NCI-H1417 treated with DMSO at 0.1 percent for 48 hours (cell line): ENCODE measurements at regions not wholly inside any gene's neighbourhood (a gene's known extent, or its start where the extent isn't known, plus 50 kb on each side); places are given as distances from the start of the nearest gene placed in this dataset.
"Not testable (repeated sequence)": the region's sequence is repeated elsewhere in the genome, so short reads cannot be mapped to it uniquely, and the experiment has no call there.

ENCODE experiments used
- DNase-seq: peaks from one replicate; lab custom pipeline; 2025; lab: John Stamatoyannopoulos, UW

DNA sequence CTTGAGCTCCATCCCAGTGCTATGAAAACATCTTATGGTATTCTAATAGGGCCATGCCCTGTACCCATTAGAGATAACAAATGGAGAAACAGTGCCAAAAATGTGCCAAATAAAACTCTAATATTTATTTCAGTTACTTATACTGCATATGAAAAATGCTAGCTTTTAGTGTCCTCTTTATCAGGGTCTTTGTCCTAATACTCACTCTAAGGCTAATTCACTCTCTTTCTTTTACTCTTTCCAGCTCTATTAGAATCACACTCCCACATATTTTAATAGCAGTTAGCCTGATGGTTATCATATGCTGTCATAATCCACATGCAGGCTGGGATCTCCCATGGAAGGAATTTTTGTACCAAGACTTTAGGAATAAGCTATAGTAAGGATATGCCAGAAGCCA, 408.4 kb downstream of the ETV1 start:
- no peak for DNase-seq

DNA sequence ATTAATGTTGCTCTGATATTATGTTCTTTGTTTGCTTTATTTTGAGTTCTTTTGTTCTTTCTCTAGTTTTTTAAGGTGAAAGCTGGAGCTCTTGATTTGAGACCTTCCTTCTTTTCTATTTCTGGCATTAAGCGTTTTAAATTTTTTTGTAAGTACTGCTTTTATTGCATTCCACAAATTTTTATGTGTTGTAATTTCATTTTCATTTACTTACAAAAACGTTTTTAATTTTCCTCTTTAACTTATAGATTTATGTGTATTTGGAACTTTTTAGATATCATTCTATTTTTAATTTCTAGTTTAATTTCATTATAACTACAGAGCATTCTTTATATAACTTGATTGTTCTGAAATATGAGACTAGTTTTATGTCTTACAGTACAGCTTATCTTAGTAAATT, 395.6 kb downstream of the ETV1 start:
- DNase-seq, result no peak

DNA sequence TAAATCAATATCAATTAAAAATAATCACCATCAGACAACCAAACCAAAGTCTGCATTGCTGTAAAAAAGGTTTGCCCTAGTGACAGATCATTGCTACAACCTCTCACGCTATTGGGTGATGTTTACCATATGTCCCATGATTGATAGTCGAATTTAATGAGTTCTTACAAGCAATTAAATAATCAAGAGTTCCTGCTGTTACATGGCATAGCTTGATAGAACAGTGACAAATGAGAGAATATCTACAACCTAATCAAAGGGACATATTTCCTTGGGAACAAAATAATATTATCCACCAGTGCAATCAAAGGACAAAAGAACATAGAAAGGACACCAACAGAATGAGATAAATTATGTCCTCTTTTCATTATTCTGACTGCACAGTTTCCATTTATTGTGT, 387.4 kb downstream of the ETV1 start:
- DNase-seq, result peak; percentile 46

DNA sequence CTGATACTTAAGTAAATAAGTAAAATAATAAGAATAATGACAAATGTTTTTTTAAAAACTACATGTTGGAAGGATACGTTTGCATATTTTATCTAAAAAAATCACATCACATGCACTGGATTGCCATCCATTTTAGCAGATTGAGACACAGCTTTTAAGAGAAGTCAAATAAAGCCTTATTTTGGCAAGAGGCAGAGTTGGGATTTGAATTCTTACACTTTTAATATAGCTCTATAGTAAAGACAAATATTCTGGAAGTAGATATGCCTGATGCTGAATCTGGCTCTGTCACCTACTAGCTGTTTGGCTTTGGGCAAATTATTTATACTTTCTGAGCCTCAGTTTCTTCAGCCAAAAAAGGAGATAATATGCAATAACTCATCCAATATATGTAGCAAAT, 386.4 kb downstream of the ETV1 start:
- DNase-seq, result no peak

DNA sequence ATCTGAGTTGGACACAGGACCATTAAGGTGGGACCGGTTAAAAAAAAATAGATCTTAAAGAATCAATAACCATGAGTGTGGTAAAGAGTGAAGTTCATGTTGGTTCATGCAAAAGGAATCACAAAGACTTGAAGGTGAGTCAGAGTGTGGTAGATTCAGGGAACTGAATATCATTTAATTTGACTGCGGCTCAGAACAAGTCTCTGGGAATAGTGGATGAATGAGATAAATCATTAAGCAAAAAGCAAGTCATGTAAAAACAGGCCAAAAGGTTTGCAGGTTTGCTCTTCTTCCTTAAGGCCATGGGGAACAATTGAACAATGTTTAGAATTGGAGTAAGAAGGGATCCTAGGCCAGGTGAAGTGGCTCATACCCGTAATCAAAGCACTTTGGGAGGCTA, 385.8 kb downstream of the ETV1 start:
- no peak for DNase-seq

DNA sequence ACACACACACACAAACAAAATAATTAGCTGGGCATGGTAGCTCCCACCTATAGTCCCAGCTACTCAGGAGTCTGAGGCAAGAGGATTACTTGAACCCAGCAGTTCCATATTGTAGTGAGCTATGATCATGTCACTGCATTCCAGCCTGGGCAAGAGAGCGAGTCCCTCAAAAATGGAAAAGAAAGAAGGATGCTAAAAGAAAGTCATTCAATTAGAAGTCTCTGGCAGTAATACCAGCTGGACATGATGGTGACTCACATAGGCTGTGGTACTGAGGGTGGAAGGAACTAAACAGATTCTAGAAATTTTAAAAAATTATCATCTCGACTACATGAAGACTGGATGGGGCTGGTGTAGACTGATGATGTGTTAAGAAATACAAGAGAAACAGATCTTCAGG, 385.3 kb downstream of the ETV1 start:
- no peak for DNase-seq

DNA sequence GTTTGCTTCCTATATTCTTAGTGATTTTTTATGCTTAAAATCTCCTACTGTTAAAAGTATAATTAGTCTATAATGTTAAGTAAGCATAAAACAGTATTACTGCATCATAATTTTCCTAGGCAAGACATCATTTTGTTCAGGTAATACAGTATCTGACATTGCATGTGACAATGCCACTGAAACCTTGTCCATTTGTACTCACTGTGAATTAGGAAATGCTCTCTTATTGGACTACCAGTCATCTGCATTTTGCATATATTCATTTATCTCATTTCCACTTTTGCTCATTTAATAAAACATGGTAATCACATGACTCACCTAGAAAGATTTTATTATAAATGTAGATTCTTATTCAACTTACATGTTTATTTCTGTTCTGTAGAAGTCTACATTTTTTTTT, 379.1 kb downstream of the ETV1 start:
- no peak for DNase-seq

DNA sequence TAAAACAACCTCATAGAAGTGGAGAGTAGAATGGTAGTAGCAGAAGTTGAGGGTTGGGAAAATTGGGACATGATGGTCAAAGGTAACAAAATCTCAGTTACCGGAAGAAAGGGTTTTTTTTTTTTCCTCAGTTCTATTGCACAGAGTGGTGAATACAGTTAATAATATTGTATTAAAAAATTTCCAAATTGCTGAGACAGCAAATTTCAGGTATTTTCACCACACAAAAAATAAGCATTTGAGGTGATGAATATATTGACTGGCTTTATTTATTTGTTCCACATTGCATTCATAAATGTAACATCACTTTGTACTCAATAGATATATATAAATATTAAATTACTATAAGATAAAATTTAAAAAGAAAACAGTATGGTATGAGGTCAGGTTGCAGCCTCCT, 373.8 kb downstream of the ETV1 start:
- DNase-seq, result no peak

DNA sequence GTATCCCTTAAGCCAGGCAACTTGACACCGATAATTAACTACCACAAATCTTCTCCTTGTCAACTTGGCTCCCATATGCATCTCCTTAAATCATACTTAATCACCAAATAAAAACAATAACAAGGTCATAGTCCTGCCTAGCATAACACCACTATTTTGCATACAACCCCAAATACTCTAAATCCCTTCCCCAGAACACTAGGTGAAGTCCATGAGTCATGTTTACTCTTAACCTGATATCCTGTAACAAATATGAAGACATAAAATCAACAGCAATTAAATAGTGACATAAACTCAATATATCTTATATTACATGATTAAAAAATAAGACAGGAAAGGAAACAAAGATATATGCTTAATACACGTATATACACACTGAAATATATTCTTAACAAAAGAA, 362.0 kb downstream of the ETV1 start:
- no peak for DNase-seq

DNA sequence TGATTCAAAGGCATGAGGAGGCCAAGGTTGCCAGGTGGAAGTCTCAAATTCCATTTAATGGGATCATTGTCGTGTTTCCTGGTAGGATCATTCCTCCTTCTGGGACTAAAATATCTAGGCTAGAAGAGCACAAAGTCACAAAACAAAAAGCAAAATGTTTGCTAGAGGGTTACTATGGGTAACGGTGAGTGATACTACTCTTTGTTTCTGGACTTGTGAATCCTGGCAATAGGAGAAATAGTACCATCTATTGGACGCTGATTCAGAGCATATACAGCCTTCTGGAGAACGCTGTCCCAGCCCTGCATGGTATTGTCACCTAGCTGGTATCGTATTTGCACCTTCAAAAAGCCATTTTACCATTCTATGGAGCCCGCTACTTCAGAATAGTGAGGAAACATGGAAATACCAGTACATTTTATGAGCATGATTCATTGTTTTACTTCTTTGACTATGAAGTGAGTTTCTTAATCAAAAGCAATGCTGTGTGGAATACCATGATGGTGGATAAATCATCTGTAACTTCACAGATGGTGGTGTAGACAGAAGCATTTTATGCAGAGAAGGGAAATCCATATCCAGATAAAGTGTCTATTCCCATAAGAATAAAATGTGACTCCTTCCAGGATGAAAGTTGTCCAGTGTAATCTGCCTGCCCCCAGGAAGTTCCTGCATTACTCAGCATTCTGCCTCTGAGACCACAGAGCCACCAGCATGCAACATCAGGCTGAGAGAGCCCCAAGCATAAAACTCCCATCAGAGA, 361.0 kb downstream of the ETV1 start:
- no peak for DNase-seq

DNA sequence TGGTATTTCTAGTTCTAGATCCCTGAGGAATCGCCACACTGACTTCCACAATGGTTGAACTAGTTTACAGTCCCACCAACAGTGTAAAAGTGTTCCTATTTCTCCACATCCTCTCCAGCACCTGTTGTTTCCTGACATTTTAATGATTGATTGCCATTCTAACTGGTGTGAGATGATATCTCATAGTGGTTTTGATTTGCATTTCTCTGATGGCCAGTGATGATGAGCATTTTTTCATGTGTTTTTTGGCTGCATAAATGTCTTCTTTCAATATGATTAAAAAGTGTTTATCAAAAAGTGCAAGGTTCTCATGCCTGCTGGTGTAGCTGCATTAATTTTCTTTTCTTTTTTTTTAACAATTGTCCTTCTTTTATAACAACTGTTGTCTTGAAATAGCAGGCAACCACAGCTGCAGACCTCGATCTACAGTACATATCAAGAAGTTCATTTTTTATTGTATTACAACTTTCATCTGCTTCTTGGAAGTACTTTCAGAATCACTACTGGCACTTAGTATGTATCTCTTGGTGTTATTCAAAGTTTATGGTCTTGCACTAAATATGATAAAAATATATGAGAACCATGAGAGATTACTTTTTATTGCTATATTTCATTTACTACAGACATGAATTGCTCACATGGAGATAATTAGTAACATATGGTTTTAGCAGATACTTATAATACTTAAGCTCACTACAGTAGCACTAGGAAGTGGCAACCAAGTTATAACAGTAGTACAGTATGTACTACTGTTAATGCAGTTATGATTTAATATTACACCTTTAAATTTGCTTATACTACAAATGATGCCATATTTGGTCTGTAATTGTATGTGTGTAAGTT, 358.0 kb downstream of the ETV1 start:
- not testable (repeated sequence) for DNase-seq

DNA sequence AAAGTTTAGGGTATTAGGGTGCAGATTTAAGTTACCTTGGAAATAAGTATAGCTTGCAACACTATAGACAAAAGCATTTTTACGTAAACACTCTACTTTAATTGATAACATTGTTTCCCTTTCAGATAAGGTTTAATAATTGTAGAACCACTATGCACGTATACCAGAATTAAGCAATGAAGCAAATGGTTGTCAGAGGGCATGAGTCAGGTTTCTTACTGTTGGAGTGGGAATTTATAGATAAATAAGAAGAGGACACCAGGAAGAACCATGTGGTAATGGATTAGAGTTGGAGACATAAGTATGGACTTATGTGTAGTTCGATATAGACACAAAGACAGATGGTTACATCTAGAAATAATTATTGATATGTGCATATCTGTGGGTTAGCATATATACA, 355.6 kb downstream of the ETV1 start:
- no peak for DNase-seq

DNA sequence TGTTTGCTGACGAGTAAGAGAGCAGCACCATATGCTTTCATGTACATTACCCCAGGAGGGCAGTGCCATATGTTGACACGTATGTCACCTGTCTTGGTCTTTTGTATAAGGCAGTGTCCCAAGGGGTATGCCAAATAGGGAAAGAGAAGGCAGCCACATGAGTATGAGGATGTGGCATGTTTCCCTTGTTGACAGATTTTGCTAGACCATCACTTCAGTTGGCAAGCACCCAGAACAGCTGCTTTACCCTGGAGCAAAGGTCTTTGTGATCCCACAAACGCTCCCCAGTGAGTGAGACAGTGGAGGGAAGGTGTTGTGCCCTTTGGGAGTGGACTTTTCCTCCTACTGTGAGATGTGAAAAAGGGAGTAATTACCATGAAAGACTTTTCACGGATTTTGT, 350.1 kb downstream of the ETV1 start:
- DNase-seq, result peak; percentile 59

DNA sequence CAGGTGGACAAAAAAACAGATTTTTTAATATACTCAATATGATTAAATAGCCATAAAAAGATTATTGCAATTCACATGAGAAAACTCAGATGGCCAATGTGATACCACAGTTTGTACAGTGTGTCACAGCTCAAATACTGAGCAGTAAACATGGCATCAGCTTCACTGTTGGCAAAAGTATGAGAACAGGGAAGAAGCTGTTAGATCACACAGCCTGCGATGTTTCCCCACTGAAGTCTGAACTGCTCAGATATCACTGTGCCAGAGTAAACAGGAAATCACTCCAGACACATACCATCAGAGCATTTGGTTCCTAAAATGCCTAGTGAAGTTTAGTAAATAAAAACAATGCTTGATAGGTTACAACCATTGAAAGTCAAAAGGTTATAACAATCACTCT, 347.8 kb downstream of the ETV1 start:
- no peak for DNase-seq

DNA sequence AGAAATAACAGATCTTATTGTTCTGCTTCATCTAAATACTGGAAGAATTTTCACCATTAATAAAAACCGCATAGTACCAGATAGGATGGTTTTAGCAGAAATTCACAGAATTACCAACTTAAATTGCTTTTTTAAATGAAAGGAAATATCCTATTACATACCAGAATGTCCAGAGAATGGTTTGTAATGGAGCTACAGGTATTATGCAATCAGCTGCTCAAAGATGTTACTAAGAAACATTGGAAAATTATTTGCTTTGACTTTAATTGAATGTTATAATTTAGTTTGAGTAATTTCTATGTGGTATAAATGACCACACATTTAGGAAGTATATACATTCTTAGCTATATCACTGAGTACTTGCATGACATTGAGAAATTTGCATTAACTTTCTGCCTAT, 338.3 kb downstream of the ETV1 start:
- DNase-seq, result no peak

DNA sequence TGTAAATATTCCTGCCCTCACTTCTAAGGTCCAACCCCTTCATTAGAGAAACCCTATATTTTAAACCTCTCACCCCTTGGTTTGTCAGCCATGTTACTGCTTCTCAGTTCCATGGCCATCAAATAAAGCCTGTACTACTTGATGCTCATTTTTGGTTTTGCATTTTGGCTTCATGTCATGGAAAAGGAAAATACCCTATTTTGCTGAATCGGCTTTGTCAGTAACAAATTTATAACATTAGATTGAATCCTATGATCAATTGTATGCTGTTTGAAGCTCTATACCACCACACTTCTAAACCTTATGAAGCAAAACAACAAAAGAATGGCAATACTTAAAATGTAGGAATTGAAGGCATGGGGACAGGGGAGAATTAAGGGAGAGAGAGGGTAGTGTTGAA, 333.1 kb downstream of the ETV1 start:
- no peak for DNase-seq

DNA sequence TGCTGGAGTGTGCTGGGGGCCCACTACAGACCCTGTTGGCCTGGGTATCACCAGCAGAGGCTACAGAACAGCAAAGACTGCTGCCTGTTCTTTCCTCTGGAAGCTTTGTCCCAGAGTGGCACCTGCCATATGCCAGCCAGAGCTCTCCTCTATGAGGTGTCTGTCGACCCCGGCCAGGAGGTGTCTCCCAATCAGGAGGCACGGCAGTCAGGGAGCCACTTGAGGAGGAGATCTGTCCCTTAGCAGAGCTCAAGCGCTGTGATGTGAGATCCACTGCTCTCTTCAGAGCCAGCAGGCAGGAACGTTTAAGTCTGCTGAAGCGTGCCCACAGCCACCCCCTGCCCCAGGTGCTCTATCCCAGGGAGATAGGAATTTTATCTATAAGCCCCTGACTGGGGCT, 316.2 kb downstream of the ETV1 start:
- DNase-seq, result no peak

DNA sequence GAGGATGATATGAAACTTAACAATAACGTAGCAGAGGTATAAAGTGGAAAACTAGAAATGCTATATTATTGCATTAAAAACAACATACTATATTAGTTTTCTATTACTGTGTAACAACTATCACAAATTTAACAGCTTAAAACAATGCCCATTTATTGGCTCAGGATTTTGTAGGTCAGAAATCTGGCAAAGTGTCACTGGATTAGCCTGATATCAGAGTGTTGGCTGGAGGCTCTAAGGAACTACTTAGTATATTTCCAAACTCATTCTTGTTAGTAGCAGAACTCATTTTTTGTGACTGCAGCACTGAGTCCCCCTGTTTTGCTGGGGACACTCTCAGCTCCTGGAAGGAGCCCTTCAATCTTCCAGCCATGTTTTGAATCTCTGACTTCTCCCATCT, 306.8 kb downstream of the ETV1 start:
- no peak for DNase-seq

DNA sequence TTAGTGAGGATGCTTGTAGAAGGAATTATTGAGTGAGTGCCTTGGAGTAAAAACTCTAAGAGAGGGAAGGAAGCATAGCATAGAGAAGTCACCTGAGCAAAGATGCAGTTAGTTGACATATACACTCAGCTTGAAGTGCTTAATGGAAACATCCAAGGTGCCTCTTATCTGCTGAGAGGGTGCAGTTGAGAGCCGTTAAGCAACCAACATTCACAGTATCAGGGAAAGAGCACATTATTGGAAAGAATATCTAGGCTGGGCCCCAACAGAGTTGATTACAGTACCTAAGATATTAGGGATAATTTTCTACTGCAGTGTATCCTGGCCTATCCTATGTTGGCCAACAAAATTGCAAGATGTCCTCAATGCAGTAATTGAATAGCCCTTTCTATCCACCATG, 302.0 kb downstream of the ETV1 start:
- no peak for DNase-seq

DNA sequence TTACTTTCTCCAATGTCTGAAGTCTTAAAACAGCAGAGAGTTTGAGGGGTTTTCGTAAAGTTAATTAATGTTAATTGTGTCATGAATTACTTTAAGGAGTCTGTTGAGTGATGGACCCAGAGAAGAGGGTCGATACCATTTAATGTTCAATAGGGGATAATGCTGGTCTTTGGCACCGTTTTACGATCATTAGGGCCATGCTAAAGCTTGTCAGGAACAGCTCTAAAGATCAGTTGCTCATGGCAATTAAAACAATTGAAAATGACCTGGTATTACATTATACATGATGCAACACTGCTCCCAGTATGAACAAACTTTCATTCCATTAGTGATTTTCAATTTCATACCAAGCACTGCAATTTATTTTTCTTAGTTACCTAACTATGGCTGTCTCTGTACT, 296.9 kb downstream of the ETV1 start:
- DNase-seq, result no peak

DNA sequence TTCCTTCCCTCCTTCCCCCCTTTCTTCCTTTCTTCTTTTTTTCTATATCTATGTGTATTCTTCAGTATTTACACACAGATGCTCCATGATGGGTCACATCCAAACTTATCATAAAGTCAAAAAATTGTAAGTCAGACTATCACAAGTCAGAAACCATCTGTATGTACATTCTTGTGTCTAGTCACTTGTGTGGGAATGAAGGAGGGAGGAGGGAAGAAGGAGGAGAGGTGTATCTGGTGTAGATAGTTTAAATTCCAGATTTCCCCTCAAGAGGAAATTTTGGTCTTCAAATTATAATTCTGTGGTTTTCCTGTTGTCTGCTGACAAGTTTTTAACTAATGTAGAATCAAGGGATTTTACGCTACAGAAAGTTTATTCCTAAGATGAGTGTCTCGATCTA, 287.2 kb downstream of the ETV1 start:
- DNase-seq, result no peak

DNA sequence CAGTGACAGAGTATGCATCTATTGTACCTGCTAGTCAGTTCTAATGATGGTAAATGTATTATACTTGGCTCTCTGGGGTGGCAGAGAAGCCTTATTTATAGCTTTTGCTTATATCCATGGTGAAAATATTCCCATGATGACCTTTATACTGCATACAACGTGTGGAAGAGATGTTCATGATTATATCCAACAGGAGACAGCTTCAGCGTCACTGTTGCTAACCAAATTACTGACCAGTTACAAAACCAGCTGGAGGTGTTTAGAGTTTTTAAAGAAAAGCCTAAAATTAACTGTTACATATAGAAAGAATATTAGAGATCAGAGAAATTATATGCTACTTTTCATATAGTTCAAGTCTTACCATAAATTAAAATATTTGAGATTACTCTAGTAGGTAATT, 280.8 kb downstream of the ETV1 start:
- DNase-seq, result no peak

DNA sequence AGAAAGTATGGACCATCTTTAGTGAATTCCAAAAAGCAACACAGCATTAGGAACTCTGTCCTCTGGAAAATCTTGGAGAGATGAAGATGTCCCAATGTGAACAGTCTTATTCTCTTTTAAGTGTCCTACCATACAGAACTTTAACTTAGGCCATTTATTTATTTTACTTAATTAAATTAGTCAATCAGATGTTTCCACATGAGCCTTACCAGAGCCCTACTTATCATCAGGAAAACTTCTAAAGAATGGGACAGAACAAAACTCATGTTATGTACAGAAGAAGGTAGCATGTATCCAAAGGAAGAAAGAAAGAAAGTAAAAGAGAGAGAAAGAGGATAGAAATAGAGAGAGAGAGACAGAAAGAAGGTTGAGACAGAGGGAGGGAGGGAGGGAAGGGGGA, 276.4 kb downstream of the ETV1 start:
- DNase-seq, result no peak

DNA sequence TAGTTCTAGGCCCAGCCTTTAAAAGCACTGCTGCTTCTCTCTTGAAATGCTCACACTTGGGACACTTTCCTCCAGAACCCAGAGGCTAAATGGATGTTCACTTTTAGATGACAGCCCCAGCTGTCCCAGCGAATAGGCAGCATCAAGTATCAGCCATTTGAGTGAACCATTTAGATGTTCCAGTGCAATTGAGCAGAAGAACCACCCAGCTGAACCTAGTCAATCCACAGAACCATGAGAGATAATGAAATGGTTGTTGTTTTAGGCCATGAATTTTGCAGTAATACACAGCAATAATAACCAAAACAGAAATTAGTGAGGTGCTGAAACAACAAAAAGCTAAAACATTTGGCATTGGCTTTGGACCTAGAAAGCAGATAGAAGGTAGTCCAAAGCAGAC, 273.9 kb downstream of the ETV1 start:
- no peak for DNase-seq
